IMR-90 (cell line): ENCODE measurements at regions not wholly inside any gene's neighbourhood (a gene's known extent, or its start where the extent isn't known, plus 50 kb on each side); places are given as distances from the start of the nearest gene placed in this dataset.
"Not testable (repeated sequence)": the region's sequence is repeated elsewhere in the genome, so short reads cannot be mapped to it uniquely, and the experiment has no call there.

Source experiments
- ATAC-seq: fragments of 200-7000 bp; cut with Tn5 transposase; 2 replicates; pipeline ENCODE4 v1.9.1; 2020; ENCODE audit warnings: low read depth, mild to moderate bottlenecking, moderate library complexity
- BruUV-seq: library from RNA; stranded (reverse); fragments of 400-500 nt; replicated peaks from 2 replicates; lab custom pipeline; 2021; lab: Mats Ljungman, UMichigan
- CTCF ChIA-PET: fragments of 300-600 bp; formaldehyde crosslinking; extraction: SDS; loops from one replicate; lab custom pipeline; 2021; ENCODE audit warnings: antibody characterized with exemption; lab: Yijun Ruan, JAX
- POLR2A ChIA-PET: fragments of 300-600 bp; sonication (Branson Sonifier 250); formaldehyde crosslinking; loops from one replicate; lab custom pipeline; 2022; ENCODE audit warnings: antibody characterized with exemption; ENCODE audit not compliant: unreplicated experiment; lab: Charles Lee
- DNase-seq: peaks from one replicate; pipeline ENCODE4 v3.0.0; 2013
- H2AFZ ChIP-seq: replicated peaks from 2 replicates; pipeline ENCODE3; 2013; ENCODE audit warnings: low read length, mild to moderate bottlenecking; ENCODE audit not compliant: poor library complexity
- H2AK5ac ChIP-seq: 2 replicates; pipeline ENCODE4 v1.6.1; 2013; ENCODE audit warnings: low read depth, low read length, inconsistent platforms
- H2AK9ac ChIP-seq: replicated peaks from 2 replicates; pipeline ENCODE3; 2013; ENCODE audit warnings: mild to moderate bottlenecking, low read depth, low read length, moderate library complexity; ENCODE audit not compliant: poor library complexity
- H2BK120ac ChIP-seq: 2 replicates; pipeline ENCODE4 v1.6.1; 2013; ENCODE audit warnings: low read depth, low read length, inconsistent platforms
- H2BK15ac ChIP-seq: 3 replicates; pipeline ENCODE4 v1.6.1; 2013; ENCODE audit warnings: low read depth, low read length, inconsistent platforms
- H2BK20ac ChIP-seq: 2 replicates; pipeline ENCODE4 v1.6.1; 2013; ENCODE audit warnings: low read depth, mild to moderate bottlenecking, inconsistent platforms, low read length, moderate library complexity
- H2BK5ac ChIP-seq: 2 replicates; pipeline ENCODE4 v1.6.1; 2013; ENCODE audit warnings: mild to moderate bottlenecking, low read depth, low read length, inconsistent platforms; ENCODE audit not compliant: poor library complexity, severe bottlenecking
- H3K14ac ChIP-seq: replicated peaks from 2 replicates; pipeline ENCODE4 v1.6.1; 2013; ENCODE audit warnings: low read depth, low read length, inconsistent platforms
- H3K18ac ChIP-seq: 2 replicates; pipeline ENCODE4 v1.6.1; 2013; ENCODE audit warnings: low read depth, low read length, control low read depth
- H3K23ac ChIP-seq: 2 replicates; pipeline ENCODE4 v1.6.1; 2013; ENCODE audit warnings: low read depth, low read length, inconsistent platforms
- H3K27ac ChIP-seq: 2 replicates; pipeline ENCODE4 v1.5.1; 2013; ENCODE audit warnings: mild to moderate bottlenecking, control low read depth, low read length; ENCODE audit not compliant: insufficient read depth
- H3K27me3 ChIP-seq: 2 replicates; pipeline ENCODE4 v1.6.1; 2013; ENCODE audit warnings: low read length; ENCODE audit not compliant: control insufficient read depth, insufficient read depth
- H3K36me3 ChIP-seq: 2 replicates; pipeline ENCODE4 v1.6.1; 2013; ENCODE audit warnings: low read length, mixed read lengths; ENCODE audit not compliant: control insufficient read depth, insufficient read depth
- H3K4ac ChIP-seq: 2 replicates; pipeline ENCODE4 v1.6.1; 2013; ENCODE audit warnings: low read depth, low read length, inconsistent platforms
- H3K4me1 ChIP-seq: 2 replicates; pipeline ENCODE4 v1.6.1; 2013; ENCODE audit warnings: low read length, mixed read lengths; ENCODE audit not compliant: control insufficient read depth, insufficient read depth
- H3K4me2 ChIP-seq: 2 replicates; pipeline ENCODE4 v1.6.1; 2013; ENCODE audit warnings: low read depth, mild to moderate bottlenecking, control low read depth, low read length, moderate library complexity
- H3K4me3 ChIP-seq: 2 replicates; pipeline ENCODE4 v1.5.1; 2013; ENCODE audit warnings: low read depth, mild to moderate bottlenecking, control low read depth, low read length, moderate library complexity; ENCODE audit not compliant: insufficient read depth
- H3K56ac ChIP-seq: 2 replicates; pipeline ENCODE4 v1.6.1; 2013; ENCODE audit warnings: low read length, inconsistent platforms; ENCODE audit not compliant: insufficient read depth; ENCODE audit errors: extremely low read depth
- H3K79me1 ChIP-seq, 2 experiments: 2 replicates each; pipeline ENCODE4 v1.6.1; 2013; ENCODE audit warnings: low read length in 2 of 2, inconsistent platforms in 1 of 2, low read depth in 1 of 2
- H3K9ac ChIP-seq: 2 replicates; pipeline ENCODE4 v1.6.1; 2013; ENCODE audit warnings: low read depth, low read length, control low read depth
- H3K9me1 ChIP-seq: 2 replicates; pipeline ENCODE4 v1.6.1; 2013; ENCODE audit warnings: low read length, inconsistent platforms; ENCODE audit not compliant: insufficient read depth
- H3K9me3 ChIP-seq: 2 replicates; pipeline ENCODE4 v1.6.1; 2013; ENCODE audit warnings: low read length; ENCODE audit not compliant: control insufficient read depth, insufficient read depth
- H4K20me1 ChIP-seq: 2 replicates; pipeline ENCODE4 v1.6.1; 2013; ENCODE audit warnings: low read length, inconsistent platforms; ENCODE audit not compliant: insufficient read depth
- H4K5ac ChIP-seq: 2 replicates; pipeline ENCODE4 v1.6.1; 2013; ENCODE audit warnings: mild to moderate bottlenecking, low read depth, low read length, control low read depth
- H4K8ac ChIP-seq, 2 experiments: 2 replicates each; pipeline ENCODE4 v1.6.1; 2013; ENCODE audit warnings: low read depth in 2 of 2, low read length in 2 of 2, control low read depth in 1 of 2, inconsistent platforms in 1 of 2
- H4K91ac ChIP-seq: 2 replicates; pipeline ENCODE4 v1.6.1; 2013; ENCODE audit warnings: low read depth, low read length, inconsistent platforms; ENCODE audit not compliant: insufficient read depth
- WGBS, 2 experiments: methylation state at CpG; one replicate each; pipeline versions ENCODE4 v1.1.5 to v1.1.7; 2013; ENCODE audit warnings: missing lambda C conversion rate in 2 of 2; ENCODE audit not compliant: insufficient read length in 1 of 2; ENCODE audit errors: extremely low coverage in 2 of 2; 5-methylcytosine and 5-hydroxymethylcytosine counted together
- dilution Hi-C: fragments of 300-500 bp; cut with HindIII; formaldehyde crosslinking; loops from one replicate; pipeline ENCODE4 v1.14.3; 2018; ENCODE audit warnings: low sequenced_read_pairs; ENCODE audit not compliant: unreplicated experiment
- in situ Hi-C: fragments of 300-500 bp; cut with MboI; formaldehyde crosslinking; loops from 3 replicates; pipeline ENCODE4 v1.14.3; 2019; ENCODE audit warnings: low sequenced_read_pairs, inconsistent platforms, mixed read lengths
- intact Hi-C: fragments of 100-400 bp; cut with micrococcal nuclease; formaldehyde crosslinking; loops from 2 replicates; pipeline ENCODE4 v1.10.0; 2022

- BruUV-seq, H3K23ac ChIP-seq, H4K20me1 ChIP-seq, POLR2A ChIA-PET, H3K27me3 ChIP-seq, H3K36me3 ChIP-seq, H3K9ac ChIP-seq, H2BK5ac ChIP-seq, H2BK20ac ChIP-seq, H3K4me2 ChIP-seq, H3K9me3 ChIP-seq, dilution Hi-C loops, H3K4ac ChIP-seq, H3K4me1 ChIP-seq, H2BK15ac ChIP-seq, H3K4me3 ChIP-seq, H2BK120ac ChIP-seq, H2AFZ ChIP-seq, H4K8ac ChIP-seq, H4K5ac ChIP-seq, H3K79me1 ChIP-seq, H3K14ac ChIP-seq, H3K56ac ChIP-seq, DNase-seq, H3K18ac ChIP-seq, H2AK9ac ChIP-seq, H3K9me1 ChIP-seq, H3K27ac ChIP-seq, H2AK5ac ChIP-seq, intact Hi-C loops, ATAC-seq, in situ Hi-C loops, H4K91ac ChIP-seq: not testable (repeated sequence)
- WGBS, 2 experiments: no CpG with 5 or more reads among the region's 3 CpGs
- CTCF ChIA-PET: interaction anchor here (1.0 kb wide), 1 partner anchor 11 kb away, joined by 3 read pairs; no protein-coding TSS in a partner anchor
These were observed 97.2 kb downstream of the PLEKHG1 start for GRCh38 chr6:150696918-150697317.
